ENCODE measurements at regions not wholly inside any gene's neighbourhood (a gene's known extent, or its start where the extent isn't known, plus 50 kb on each side); places are given as distances from the start of the nearest gene placed in this dataset.

- ATAC-seq: no peak
- Histone ChIP-seq H3K4me1 (ENCODE audit: control insufficient read depth, insufficient read depth, low read length) (peaks cover 3% of the 10 kb centered on the region; the same call in 1 of the 2 replicates), H3K4me3 (ENCODE audit: low read depth in 2 of 2, low read length in 2 of 2) (no peak overlapping the region), H3K36me3 (ENCODE audit: control insufficient read depth, insufficient read depth, low read length) (no peaks in the 10 kb centered on the region), H3K27me3 (ENCODE audit: control insufficient read depth, insufficient read depth, low read length) (no peaks in the 10 kb centered on the region), H3K27ac (ENCODE audit: low read length) (no peak overlapping the region), H3K9me3 (ENCODE audit: control insufficient read depth, insufficient read depth, low read depth, low read length) (no peaks in the 10 kb centered on the region)
- intact Hi-C loops (cut with micrococcal nuclease; ENCODE audit: unreplicated experiment) (no loop called here), in situ Hi-C loops (cut with HindIII; ENCODE audit: low pct_unique_long_range_greater_than_20kb, low sequenced_read_pairs) (no loop called here)
- no TSS peak for BruUV-seq (replicated peaks)
- CTCF ChIA-PET: interaction anchor here (0.7 kb wide), 1 partner anchor 387 kb away, joined by 10 read pairs; no protein-coding TSS in a partner anchor
- no peak for DNase-seq (ENCODE audit: low read depth, low spot score)
- POLR2A ChIA-PET: no interaction called here
- TF ChIP-seq SIN3A (IDR thresholded peaks at IDR 0.05; ENCODE audit: borderline replicate concordance, insufficient read depth, low read depth, low read length): no peak
- TF ChIP-seq CTCF (IDR thresholded peaks at IDR 0.05): no peak
These were observed 66.6 kb downstream of the DIO3 start for GRCh38 chr14:101627915-101628262.

GRCh38 chr14:101628471-101628966 is 67.2 kb downstream of the DIO3 start:
- H3K4me1 ChIP-seq (ENCODE audit: control insufficient read depth, insufficient read depth, low read length): peaks cover 3% of the 10 kb centered on the region; the same call in 1 of the 2 replicates
- H3K9me3 ChIP-seq (ENCODE audit: control insufficient read depth, insufficient read depth, low read depth, low read length): no peaks in the 10 kb centered on the region
- ChIA-PET POLR2A (no interaction called here), CTCF (interaction anchor here (0.6 kb wide), 1 partner anchor 181 kb away, joined by 4 read pairs; no protein-coding TSS in a partner anchor)
- in situ Hi-C loops (cut with HindIII; ENCODE audit: low pct_unique_long_range_greater_than_20kb, low sequenced_read_pairs): no loop called here
- peak; percentile 91 for ATAC-seq
- TF ChIP-seq POLR2AphosphoS5 (IDR thresholded peaks at IDR 0.05; ENCODE audit: low read depth, low read length): no peak
- no peak for TF ChIP-seq SIN3A (IDR thresholded peaks at IDR 0.05; ENCODE audit: borderline replicate concordance, insufficient read depth, low read depth, low read length)
- TF ChIP-seq CTCF (IDR thresholded peaks at IDR 0.05): peak; percentile 91
- no peak for TF ChIP-seq TCF7L2 (IDR thresholded peaks at IDR 0.05; ENCODE audit: low read depth, low read length)
- no peak for TF ChIP-seq REST (IDR thresholded peaks at IDR 0.05; ENCODE audit: insufficient read depth in 1 of 2, low read depth in 2 of 2, low read length in 1 of 2)
- peak overlapping the region in 1 of 2 experiments; percentile 11; a peak in 1 of 4 replicates for H3K4me3 ChIP-seq (ENCODE audit: low read depth in 2 of 2, low read length in 2 of 2)
- no TSS peak for BruUV-seq (replicated peaks)
- no peaks in the 10 kb centered on the region for H3K36me3 ChIP-seq (ENCODE audit: control insufficient read depth, insufficient read depth, low read length)
- no peaks in the 10 kb centered on the region for H3K27me3 ChIP-seq (ENCODE audit: control insufficient read depth, insufficient read depth, low read length)
- intact Hi-C loops (cut with micrococcal nuclease; ENCODE audit: unreplicated experiment): no loop called here
- no peak overlapping the region for H3K27ac ChIP-seq (ENCODE audit: low read length)
- DNase-seq (ENCODE audit: low read depth, low spot score): peak; percentile 20
